K562 (cell line): ENCODE measurements at regions not wholly inside any gene's neighbourhood (a gene's known extent, or its start where the extent isn't known, plus 50 kb on each side); places are given as distances from the start of the nearest gene placed in this dataset.

Experiments
- ATAC-seq: fragments of 200-7000 bp; cut with Tn5 transposase; 3 replicates; pipeline ENCODE4 v1.9.1; 2020; ENCODE audit warnings: moderate library complexity
- BruUV-seq: library from RNA; stranded (reverse); fragments of 400-500 nt; replicated peaks from 2 replicates; lab custom pipeline; 2021; lab: Mats Ljungman, UMichigan
- CTCF ChIA-PET: fragments of 300-600 bp; formaldehyde crosslinking; extraction: SDS; loops from one replicate; lab custom pipeline; 2021; ENCODE audit warnings: low intra/inter-chr PET ratio; lab: Yijun Ruan, JAX
- POLR2A ChIA-PET: fragments of 300-600, 350-650 bp; sonication (Branson Sonifier 250); formaldehyde crosslinking; extraction: SDS; loops from one replicate; lab custom pipeline; 2021; ENCODE audit warnings: antibody characterized with exemption, inconsistent platforms; lab: Yijun Ruan, JAX
- DNase-seq, 4 experiments: peaks; one replicate each; pipeline versions ENCODE4 v3.0.0 to v3.0.0-alpha.2; 2011 to 2018; ENCODE audit warnings: low spot score in 3 of 4, mixed read lengths in 3 of 4; ENCODE audit errors: extremely low read depth in 1 of 4
- FAIRE-seq: peaks from 2 replicates; lab custom pipeline; 2011; peaks lifted over from hg19 to GRCh38; lab: Jason Lieb, UNC
- H2AFZ ChIP-seq: 2 replicates; pipeline ENCODE4 v1.6.0; 2011; ENCODE audit warnings: low read depth, low read length, control low read depth, inconsistent platforms
- H3K27ac ChIP-seq: fragments of 200-600 bp; 3 replicates; pipeline ENCODE4 v1.8.0; 2011; ENCODE audit warnings: low read depth, mild to moderate bottlenecking, control low read depth, inconsistent platforms, low read length, moderate library complexity, mixed read lengths; ENCODE audit errors: extremely low read depth
- H3K27me3 ChIP-seq, 2 experiments: fragments of 300-600 bp in 1 of 2; 2 replicates in 1 of 2; 3 replicates in 1 of 2; pipeline versions ENCODE4 v1.6.0 to v1.8.0; 2011; ENCODE audit warnings: inconsistent platforms in 2 of 2, low read length in 2 of 2, mild to moderate bottlenecking in 1 of 2, mixed read lengths in 1 of 2, moderate library complexity in 1 of 2; ENCODE audit not compliant: control insufficient read depth in 2 of 2, insufficient read depth in 2 of 2
- H3K36me3 ChIP-seq: fragments of 300-600 bp; 3 replicates; pipeline ENCODE4 v1.8.0; 2011; ENCODE audit warnings: mild to moderate bottlenecking, low read length, inconsistent platforms; ENCODE audit not compliant: control insufficient read depth, insufficient read depth
- H3K4me1 ChIP-seq, 2 experiments: fragments of 200-600 bp in 1 of 2; replicated peaks in 1 of 2; 2 replicates in 1 of 2; 3 replicates in 1 of 2; pipeline versions ENCODE4 v1.5.1 to v1.8.0; 2011; ENCODE audit warnings: inconsistent platforms in 2 of 2, low read length in 2 of 2, mild to moderate bottlenecking in 1 of 2, mixed read lengths in 1 of 2, moderate library complexity in 1 of 2; ENCODE audit not compliant: control insufficient read depth in 2 of 2, insufficient read depth in 2 of 2
- H3K4me2 ChIP-seq: 2 replicates; pipeline ENCODE4 v1.6.1; 2011; ENCODE audit warnings: low read length, control low read depth, inconsistent platforms, mixed read lengths; ENCODE audit not compliant: insufficient read depth
- H3K4me3 ChIP-seq: fragments of 200-600 bp; sonication (generic), shearing (Covaris generic); 2 replicates; pipeline ENCODE4 v1.5.1; 2016; ENCODE audit warnings: control low read depth, inconsistent platforms
- H3K79me2 ChIP-seq: fragments of 200-600 bp; 3 replicates; pipeline ENCODE4 v1.8.0; 2011; ENCODE audit warnings: low read length, inconsistent platforms; ENCODE audit not compliant: control insufficient read depth, insufficient read depth
- H3K9ac ChIP-seq, 2 experiments: 2 replicates each; pipeline versions ENCODE4 v1.6.0 to v1.6.1; 2011; ENCODE audit warnings: low read depth in 2 of 2, low read length in 2 of 2, control low read depth in 1 of 2, inconsistent platforms in 1 of 2, mild to moderate bottlenecking in 1 of 2, mixed read lengths in 1 of 2; ENCODE audit not compliant: insufficient read depth in 1 of 2
- H3K9me1 ChIP-seq: one replicate; pipeline ENCODE4 v1.6.0; 2011; ENCODE audit warnings: inconsistent platforms, mild to moderate bottlenecking, low read length, moderate library complexity; ENCODE audit not compliant: control insufficient read depth, insufficient read depth
- H3K9me3 ChIP-seq: replicated peaks from 2 replicates; pipeline ENCODE4 v1.5.1; 2011; ENCODE audit warnings: low read depth, low read length, inconsistent platforms; ENCODE audit not compliant: control insufficient read depth, insufficient read depth
- H4K20me1 ChIP-seq: replicated peaks from 2 replicates; pipeline ENCODE4 v1.6.1; 2011; ENCODE audit warnings: low read length, inconsistent platforms, mixed read lengths; ENCODE audit not compliant: control insufficient read depth, insufficient read depth
- ETS2 ChIP-seq: IDR thresholded peaks from 2 replicates; pipeline ENCODE4 v1.6.1; 2016; ENCODE audit warnings: borderline replicate concordance, missing genetic modification characterization, mild to moderate bottlenecking, moderate library complexity, missing compliant biosample characterization; ENCODE audit not compliant: poor library complexity, severe bottlenecking
- FOSL1 ChIP-seq: fragments of 200-800 bp; sonication (Bioruptor generic); conservative IDR thresholded peaks from 2 replicates; pipeline ENCODE4 v1.6.1; 2016; ENCODE audit warnings: missing genetic modification characterization, missing compliant biosample characterization
- HOXB6 ChIP-seq: fragments of 250-450 bp; sonication (Bioruptor Pico); IDR thresholded peaks from 2 replicates; pipeline ENCODE4 v1.5.1; 2022; ENCODE audit warnings: mild to moderate bottlenecking, borderline replicate concordance
- NELFE ChIP-seq: IDR thresholded peaks from 2 replicates; pipeline ENCODE4 v1.6.1; 2011; ENCODE audit warnings: mild to moderate bottlenecking; ENCODE audit not compliant: insufficient read depth, insufficient read length
- POLR2AphosphoS2 ChIP-seq: IDR thresholded peaks from 2 replicates; pipeline ENCODE4 v1.6.1; 2012; ENCODE audit warnings: low read length, improper control_type of control experiment
- SIX5 ChIP-seq, 2 experiments: IDR thresholded peaks; 2 replicates each; pipeline ENCODE4 v1.6.1; 2011; ENCODE audit warnings: low read length in 2 of 2, borderline replicate concordance in 1 of 2, low read depth in 1 of 2, mild to moderate bottlenecking in 1 of 2, moderate library complexity in 1 of 2; ENCODE audit not compliant: insufficient read depth in 1 of 2
- SMC3 ChIP-seq: conservative IDR thresholded peaks from 2 replicates; pipeline ENCODE4 v1.6.1; 2011; ENCODE audit warnings: low read depth, low read length, improper control_type of control experiment; ENCODE audit not compliant: insufficient read depth
- SP2 ChIP-seq: IDR thresholded peaks from 2 replicates; pipeline ENCODE4 v1.6.1; 2011; ENCODE audit warnings: mild to moderate bottlenecking, low read depth, low read length, moderate library complexity; ENCODE audit not compliant: poor library complexity, severe bottlenecking; ENCODE audit errors: extremely low read depth
- YY1 ChIP-seq, 3 experiments: IDR thresholded peaks; 2 replicates each; pipeline ENCODE4 v1.6.1; 2011; ENCODE audit warnings: low read length in 2 of 3, mild to moderate bottlenecking in 2 of 3, moderate library complexity in 2 of 3, borderline replicate concordance in 1 of 3, control low read depth in 1 of 3, low read depth in 1 of 3; ENCODE audit not compliant: insufficient read depth in 3 of 3, insufficient replicate concordance in 2 of 3, control insufficient read depth in 1 of 3, insufficient read length in 1 of 3; ENCODE audit errors: extremely low read depth in 1 of 3
- ZFX ChIP-seq: sonication (generic); formaldehyde crosslinking; IDR thresholded peaks from 2 replicates; pipeline ENCODE4 v1.8.0; 2022; ENCODE audit warnings: mild to moderate bottlenecking, missing genetic modification reagents, moderate library complexity
- ZNF561 ChIP-seq: fragments of 450-650 bp; formaldehyde crosslinking; conservative IDR thresholded peaks from 2 replicates; pipeline ENCODE4 v1.4.0; 2020; ENCODE audit warnings: mild to moderate bottlenecking, moderate library complexity
- ZNF696 ChIP-seq: fragments of 250-450 bp; sonication (Bioruptor Pico); conservative IDR thresholded peaks from 2 replicates; pipeline ENCODE4 v1.4.0; 2020; ENCODE audit warnings: mild to moderate bottlenecking, moderate library complexity
- ZZZ3 ChIP-seq: fragments of 450-650 bp; IDR thresholded peaks from 2 replicates; pipeline ENCODE4 v1.6.1; 2016; ENCODE audit warnings: antibody characterized with exemption, mild to moderate bottlenecking, moderate library complexity
- WGBS: fragments of 100-300 bp; shearing (Covaris generic); methylation state at CpG from one replicate; pipeline ENCODE4 v1.1.6; 2016; ENCODE audit warnings: low coverage, mixed read lengths; ENCODE audit not compliant: insufficient coverage; ENCODE audit errors: missing lambda C conversion rate; 5-methylcytosine and 5-hydroxymethylcytosine counted together
- in situ Hi-C: fragments of 300-500 bp; cut with MboI; formaldehyde crosslinking; loops from 4 replicates; pipeline ENCODE4 v1.15.0; 2018; ENCODE audit warnings: inconsistent platforms, mixed read lengths
- intact Hi-C: fragments of 100-400 bp; cut with micrococcal nuclease; formaldehyde crosslinking; loops from 2 replicates; pipeline ENCODE4 v1.14.2; 2022
- TF ChIP-seq, protein P1 (sequence below): fragments of 250-450 bp; sonication (Bioruptor Pico); IDR thresholded peaks from 2 replicates; pipeline ENCODE4 v1.5.0; 2020; ENCODE audit warnings: mild to moderate bottlenecking, borderline replicate concordance
- TF ChIP-seq, protein P2 (sequence below): fragments of 250-450 bp; sonication (Bioruptor Pico); IDR thresholded peaks from 2 replicates; pipeline ENCODE4 v1.5.0; 2022; ENCODE audit warnings: mild to moderate bottlenecking
- TF ChIP-seq, protein P3 (sequence below): fragments of 450-650 bp; IDR thresholded peaks from one replicate; pipeline ENCODE4 v1.6.1; 2018; ENCODE audit warnings: mild to moderate bottlenecking, moderate library complexity; ENCODE audit not compliant: partially characterized antibody

DNA sequence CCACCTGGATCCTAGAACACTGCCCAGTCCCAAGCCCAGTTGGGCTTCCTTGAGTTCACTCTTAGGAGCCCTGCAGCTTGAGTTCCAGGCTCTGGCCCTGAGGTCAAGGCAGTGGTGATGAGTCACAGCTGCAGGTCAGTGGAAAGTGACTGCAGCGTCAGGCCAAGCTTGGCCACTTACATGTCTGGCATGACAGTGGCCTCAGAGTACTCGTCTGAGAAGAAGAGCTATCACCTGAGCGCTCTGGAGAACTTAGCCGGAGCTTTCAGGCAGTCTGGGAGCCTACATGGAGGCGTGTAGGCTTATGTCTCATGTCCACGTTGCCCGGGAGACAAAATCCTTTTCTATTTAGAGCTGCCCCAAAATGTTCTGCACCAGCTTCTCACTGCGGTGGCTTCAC, 75.6 kb downstream of the ARL6IP4 start:
- 30% methylated on average over 8 of the region's 8 CpGs for WGBS
- DNase-seq: peak; percentile 56 to 80 (median 66)
- Histone ChIP-seq H4K20me1 (no peaks in the 10 kb centered on the region; the same call in 1 of the 2 replicates), H3K9me3 (no peaks in the 10 kb centered on the region), H3K36me3 (no peaks in the 10 kb centered on the region), H3K9me1 (no peaks in the 10 kb centered on the region), H3K79me2 (no peaks in the 10 kb centered on the region), H2AFZ (no peak overlapping the region), H3K4me2 (no peak overlapping the region), H3K27ac (no peak overlapping the region), H3K27me3 (no peaks in the 10 kb centered on the region), H3K4me1 (peaks cover 10 to 11% of the 10 kb centered on the region in 2 experiments; a peak in 2 of 5 replicates), H3K4me3 (no peak overlapping the region), H3K9ac (peak overlapping the region in 1 of 2 experiments; percentile 41; a peak in 2 of 4 replicates)
- intact Hi-C loops: no loop called here
- FAIRE-seq: peak; percentile 93
- in situ Hi-C loops: no loop called here
- no TSS peak for BruUV-seq
- ChIA-PET CTCF (interaction anchor here (0.6 kb wide), 1 partner anchor 60 kb away, joined by 3 read pairs; no protein-coding TSS in a partner anchor), POLR2A (interaction anchor here (0.6 to 1.4 kb wide), 4 partner anchors 9 to 385 kb away, joined by 3 to 4 read pairs (median 4); partner anchors contain the start of genes MPHOSPH9 and MTRFR)
- peak; percentile 92 for ATAC-seq
- TF ChIP-seq POLR2AphosphoS2 (no peak), ZFX (CRISPR knock-in tag) (no peak), ETS2 (no peak), SMC3 (no peak), SP2 (no peak), ZNF561 (no peak), ZNF696 (CRISPR knock-in tag) (no peak), FOSL1 (tag) (peak; percentile 90), SIX5 (IDR thresholded peaks at IDR 0.05; ENCODE audit: borderline replicate concordance in 1 of 2, insufficient read depth in 1 of 2, low read depth in 1 of 2, low read length in 2 of 2) (no peak), YY1 (IDR thresholded peaks at IDR 0.05; ENCODE audit: borderline replicate concordance in 1 of 3, control insufficient read depth in 1 of 3, extremely low read depth in 1 of 3, insufficient read depth in 3 of 3, insufficient read length in 1 of 3, insufficient replicate concordance in 2 of 3, low read depth in 1 of 3, low read length in 2 of 3) (peak in 1 of 3 experiments; percentile 21), ZZZ3 (no peak), NELFE (no peak), HOXB6 (CRISPR knock-in tag) (no peak)
- TF ChIP-seq, protein P1, sequence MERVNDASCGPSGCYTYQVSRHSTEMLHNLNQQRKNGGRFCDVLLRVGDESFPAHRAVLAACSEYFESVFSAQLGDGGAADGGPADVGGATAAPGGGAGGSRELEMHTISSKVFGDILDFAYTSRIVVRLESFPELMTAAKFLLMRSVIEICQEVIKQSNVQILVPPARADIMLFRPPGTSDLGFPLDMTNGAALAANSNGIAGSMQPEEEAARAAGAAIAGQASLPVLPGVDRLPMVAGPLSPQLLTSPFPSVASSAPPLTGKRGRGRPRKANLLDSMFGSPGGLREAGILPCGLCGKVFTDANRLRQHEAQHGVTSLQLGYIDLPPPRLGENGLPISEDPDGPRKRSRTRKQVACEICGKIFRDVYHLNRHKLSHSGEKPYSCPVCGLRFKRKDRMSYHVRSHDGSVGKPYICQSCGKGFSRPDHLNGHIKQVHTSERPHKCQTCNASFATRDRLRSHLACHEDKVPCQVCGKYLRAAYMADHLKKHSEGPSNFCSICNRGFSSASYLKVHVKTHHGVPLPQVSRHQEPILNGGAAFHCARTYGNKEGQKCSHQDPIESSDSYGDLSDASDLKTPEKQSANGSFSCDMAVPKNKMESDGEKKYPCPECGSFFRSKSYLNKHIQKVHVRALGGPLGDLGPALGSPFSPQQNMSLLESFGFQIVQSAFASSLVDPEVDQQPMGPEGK (CRISPR knock-in tag): no peak
- TF ChIP-seq, protein P2, sequence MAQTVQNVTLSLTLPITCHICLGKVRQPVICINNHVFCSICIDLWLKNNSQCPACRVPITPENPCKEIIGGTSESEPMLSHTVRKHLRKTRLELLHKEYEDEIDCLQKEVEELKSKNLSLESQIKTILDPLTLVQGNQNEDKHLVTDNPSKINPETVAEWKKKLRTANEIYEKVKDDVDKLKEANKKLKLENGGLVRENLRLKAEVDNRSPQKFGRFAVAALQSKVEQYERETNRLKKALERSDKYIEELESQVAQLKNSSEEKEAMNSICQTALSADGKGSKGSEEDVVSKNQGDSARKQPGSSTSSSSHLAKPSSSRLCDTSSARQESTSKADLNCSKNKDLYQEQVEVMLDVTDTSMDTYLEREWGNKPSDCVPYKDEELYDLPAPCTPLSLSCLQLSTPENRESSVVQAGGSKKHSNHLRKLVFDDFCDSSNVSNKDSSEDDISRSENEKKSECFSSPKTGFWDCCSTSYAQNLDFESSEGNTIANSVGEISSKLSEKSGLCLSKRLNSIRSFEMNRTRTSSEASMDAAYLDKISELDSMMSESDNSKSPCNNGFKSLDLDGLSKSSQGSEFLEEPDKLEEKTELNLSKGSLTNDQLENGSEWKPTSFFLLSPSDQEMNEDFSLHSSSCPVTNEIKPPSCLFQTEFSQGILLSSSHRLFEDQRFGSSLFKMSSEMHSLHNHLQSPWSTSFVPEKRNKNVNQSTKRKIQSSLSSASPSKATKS: no peak
- TF ChIP-seq, protein P3, sequence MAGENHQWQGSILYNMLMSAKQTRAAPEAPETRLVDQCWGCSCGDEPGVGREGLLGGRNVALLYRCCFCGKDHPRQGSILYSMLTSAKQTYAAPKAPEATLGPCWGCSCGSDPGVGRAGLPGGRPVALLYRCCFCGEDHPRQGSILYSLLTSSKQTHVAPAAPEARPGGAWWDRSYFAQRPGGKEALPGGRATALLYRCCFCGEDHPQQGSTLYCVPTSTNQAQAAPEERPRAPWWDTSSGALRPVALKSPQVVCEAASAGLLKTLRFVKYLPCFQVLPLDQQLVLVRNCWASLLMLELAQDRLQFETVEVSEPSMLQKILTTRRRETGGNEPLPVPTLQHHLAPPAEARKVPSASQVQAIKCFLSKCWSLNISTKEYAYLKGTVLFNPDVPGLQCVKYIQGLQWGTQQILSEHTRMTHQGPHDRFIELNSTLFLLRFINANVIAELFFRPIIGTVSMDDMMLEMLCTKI: no peak
